T-helper 1 cell treated with Interleukin-12 subunit alpha and Interleukin-12 subunit beta and Interleukin-4 antibody, amounts not matched to agents 30 μg/mL and 1 μg/mL, for 36 hours (primary cell): ENCODE measurements at regions not wholly inside any gene's neighbourhood (a gene's known extent, or its start where the extent isn't known, plus 50 kb on each side); places are given as distances from the start of the nearest gene placed in this dataset.

Experiments
- H3K27ac Mint-ChIP-seq: one replicate; pipeline ENCODE4 v1.8.0; 2021; ENCODE audit warnings: mild to moderate bottlenecking, mixed read lengths
- H3K27me3 Mint-ChIP-seq: one replicate; pipeline ENCODE4 v1.8.0; 2021; ENCODE audit warnings: low read depth, mixed read lengths
- H3K36me3 Mint-ChIP-seq: one replicate; pipeline ENCODE4 v1.8.0; 2021; ENCODE audit warnings: low read depth, mixed read lengths
- H3K4me1 Mint-ChIP-seq: one replicate; pipeline ENCODE4 v1.8.0; 2021; ENCODE audit warnings: low read depth, mixed read lengths
- H3K4me3 Mint-ChIP-seq: one replicate; pipeline ENCODE4 v1.8.0; 2021; ENCODE audit warnings: mild to moderate bottlenecking, moderate library complexity, mixed read lengths
- H3K9me3 Mint-ChIP-seq: one replicate; pipeline ENCODE4 v1.8.0; 2021; ENCODE audit warnings: mixed read lengths

DNA sequence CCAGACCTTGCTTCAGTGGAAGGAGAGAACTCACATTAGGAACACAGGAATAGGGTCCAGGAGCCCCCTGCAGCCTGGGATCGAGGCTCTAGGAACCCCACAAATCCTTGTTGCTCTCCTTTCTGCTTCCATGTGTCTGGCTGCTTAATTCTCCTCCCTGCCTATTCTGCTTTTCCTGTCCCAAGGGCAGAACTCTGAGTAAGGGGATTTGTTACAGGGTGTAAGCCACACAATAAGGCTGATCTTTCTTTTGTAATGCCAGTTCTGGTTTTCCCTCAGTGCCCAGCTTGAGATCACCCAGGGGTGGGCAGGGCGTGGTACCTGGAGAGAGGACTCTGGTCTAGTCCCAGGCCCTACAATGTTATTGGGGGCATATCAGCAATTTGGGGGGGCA is 119.6 kb upstream of the MGAT5 start:
- H3K4me3 Mint-ChIP-seq = no peak overlapping the region
- H3K27ac Mint-ChIP-seq = no peak overlapping the region
- peaks cover 5% of the 10 kb centered on the region for H3K36me3 Mint-ChIP-seq
- no peaks in the 10 kb centered on the region for H3K9me3 Mint-ChIP-seq
- H3K27me3 Mint-ChIP-seq = no peaks in the 10 kb centered on the region
- H3K4me1 Mint-ChIP-seq = peaks cover 20% of the 10 kb centered on the region

DNA sequence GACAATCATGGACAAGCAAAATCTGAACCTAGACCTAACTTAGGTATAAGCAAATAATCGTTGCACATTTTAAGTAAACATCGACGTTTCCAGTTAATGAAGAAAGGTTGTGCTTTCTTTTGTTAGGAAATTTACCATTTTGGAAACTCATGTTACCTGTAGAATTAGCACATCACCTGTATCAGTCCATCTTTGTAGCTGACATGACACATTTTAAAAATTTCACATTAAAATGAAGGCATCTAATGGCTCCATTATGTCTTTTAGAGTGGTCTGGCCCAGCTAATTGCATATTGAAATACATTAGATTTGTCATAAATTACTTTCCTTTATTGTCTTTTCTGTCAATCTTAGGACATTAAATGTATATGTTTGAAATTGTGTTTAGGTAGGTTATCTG is 119.0 kb upstream of the MGAT5 start:
- peaks cover 20% of the 10 kb centered on the region for H3K4me1 Mint-ChIP-seq

DNA sequence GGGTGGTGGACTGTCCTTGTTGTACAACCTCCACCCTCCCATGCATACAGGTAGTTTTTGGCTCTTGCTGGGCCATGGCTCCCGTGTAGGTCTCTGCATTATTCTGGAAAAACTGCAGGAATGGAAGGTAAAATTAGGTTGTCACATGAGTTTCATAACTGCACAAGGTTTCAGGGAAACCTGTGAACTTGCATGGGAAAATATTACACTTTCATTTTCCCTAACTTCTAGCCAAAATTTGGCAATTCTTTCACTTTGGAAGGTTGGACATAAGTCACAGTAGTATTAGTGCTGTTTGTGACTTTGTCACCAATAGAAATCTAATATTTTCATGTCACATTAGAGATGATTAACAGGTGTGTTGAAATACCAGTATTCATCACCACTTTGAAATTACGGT is 118.1 kb upstream of the MGAT5 start:
- H3K36me3 Mint-ChIP-seq = peaks cover 5% of the 10 kb centered on the region
- H3K4me1 Mint-ChIP-seq = peaks cover 23% of the 10 kb centered on the region
- H3K27ac Mint-ChIP-seq = no peak overlapping the region
- no peaks in the 10 kb centered on the region for H3K27me3 Mint-ChIP-seq
- H3K9me3 Mint-ChIP-seq = no peaks in the 10 kb centered on the region
- H3K4me3 Mint-ChIP-seq = no peak overlapping the region

More for the DNA sequence above, 119.0 kb upstream of the MGAT5 start:
- Mint-ChIP-seq H3K36me3 (peaks cover 5% of the 10 kb centered on the region), H3K4me3 (no peak overlapping the region), H3K27me3 (no peaks in the 10 kb centered on the region), H3K9me3 (no peaks in the 10 kb centered on the region), H3K27ac (no peak overlapping the region)

DNA sequence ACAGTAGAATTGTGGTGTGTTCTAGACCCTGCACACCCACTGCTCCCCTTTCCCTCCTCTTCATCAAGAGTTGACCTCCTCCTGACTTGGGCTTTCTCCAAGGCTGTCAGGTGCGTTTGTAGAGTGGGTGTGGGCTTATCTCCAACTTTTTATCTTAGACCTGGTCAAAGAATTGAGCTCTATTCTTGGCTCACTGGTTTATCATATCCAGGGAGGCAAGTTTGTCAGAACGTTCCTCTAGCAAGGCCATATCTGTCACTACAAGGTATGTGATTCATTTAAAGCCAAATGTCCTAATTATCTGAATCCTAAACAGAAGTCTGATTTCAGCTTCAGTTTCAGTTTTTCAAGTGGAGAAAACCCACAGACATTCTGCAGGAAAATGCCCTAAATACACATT is 117.1 kb upstream of the MGAT5 start:
- no peak overlapping the region for H3K27ac Mint-ChIP-seq
- no peak overlapping the region for H3K4me3 Mint-ChIP-seq
- H3K36me3 Mint-ChIP-seq = peaks cover 5% of the 10 kb centered on the region
- peaks cover 26% of the 10 kb centered on the region for H3K4me1 Mint-ChIP-seq
- H3K9me3 Mint-ChIP-seq = no peaks in the 10 kb centered on the region
- no peaks in the 10 kb centered on the region for H3K27me3 Mint-ChIP-seq

- H3K4me3 Mint-ChIP-seq = no peak overlapping the region
- peaks cover 5% of the 10 kb centered on the region for H3K36me3 Mint-ChIP-seq
- peak overlapping the region; percentile 16 for H3K27ac Mint-ChIP-seq
- peaks cover 28% of the 10 kb centered on the region for H3K4me1 Mint-ChIP-seq
- no peaks in the 10 kb centered on the region for H3K9me3 Mint-ChIP-seq
- no peaks in the 10 kb centered on the region for H3K27me3 Mint-ChIP-seq
These were observed 116.7 kb upstream of the MGAT5 start for GRCh38 chr2:134137182-134137611.

GRCh38 chr2:134138115-134138514 is 115.8 kb upstream of the MGAT5 start:
- Mint-ChIP-seq H3K9me3 (no peaks in the 10 kb centered on the region), H3K27me3 (no peaks in the 10 kb centered on the region), H3K4me1 (peaks cover 27% of the 10 kb centered on the region), H3K27ac (no peak overlapping the region), H3K4me3 (no peak overlapping the region), H3K36me3 (peaks cover 5% of the 10 kb centered on the region)

GRCh38 chr2:134139611-134140010 is 114.3 kb upstream of the MGAT5 start:
- Mint-ChIP-seq H3K9me3 (no peaks in the 10 kb centered on the region), H3K4me3 (no peak overlapping the region), H3K27me3 (no peaks in the 10 kb centered on the region), H3K27ac (no peak overlapping the region), H3K36me3 (peaks cover 3% of the 10 kb centered on the region), H3K4me1 (peaks cover 31% of the 10 kb centered on the region)

DNA sequence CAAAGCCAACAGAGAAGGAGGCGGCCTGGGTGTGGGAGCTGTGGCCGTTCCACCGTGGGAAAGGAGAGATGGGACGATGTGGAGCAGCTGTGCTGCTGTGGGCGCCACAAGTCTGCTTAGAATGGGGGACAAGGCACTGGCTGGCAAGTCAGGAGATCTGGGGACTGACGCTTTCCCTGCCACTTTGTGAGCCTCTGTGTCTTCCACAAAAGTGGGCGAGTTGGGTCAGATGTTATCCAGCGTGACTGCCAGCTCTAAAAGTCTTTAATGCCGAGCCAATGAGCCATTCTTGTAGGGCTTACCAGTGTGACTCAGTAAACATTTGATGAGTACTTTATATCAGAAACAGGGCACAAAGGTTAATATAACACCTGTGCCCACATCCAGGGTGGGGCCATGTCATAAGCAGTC is 113.6 kb upstream of the MGAT5 start:
- H3K4me1 Mint-ChIP-seq = peaks cover 31% of the 10 kb centered on the region
- H3K27me3 Mint-ChIP-seq = no peaks in the 10 kb centered on the region
- H3K27ac Mint-ChIP-seq = no peak overlapping the region
- no peak overlapping the region for H3K4me3 Mint-ChIP-seq
- H3K36me3 Mint-ChIP-seq = peaks cover 3% of the 10 kb centered on the region
- no peaks in the 10 kb centered on the region for H3K9me3 Mint-ChIP-seq

- Mint-ChIP-seq H3K4me3 (no peak overlapping the region), H3K9me3 (no peaks in the 10 kb centered on the region), H3K36me3 (peaks cover under 1% of the 10 kb centered on the region), H3K27me3 (no peaks in the 10 kb centered on the region), H3K4me1 (peaks cover 28% of the 10 kb centered on the region), H3K27ac (no peak overlapping the region)
These were observed 112.1 kb upstream of the MGAT5 start for GRCh38 chr2:134141598-134142340.

DNA sequence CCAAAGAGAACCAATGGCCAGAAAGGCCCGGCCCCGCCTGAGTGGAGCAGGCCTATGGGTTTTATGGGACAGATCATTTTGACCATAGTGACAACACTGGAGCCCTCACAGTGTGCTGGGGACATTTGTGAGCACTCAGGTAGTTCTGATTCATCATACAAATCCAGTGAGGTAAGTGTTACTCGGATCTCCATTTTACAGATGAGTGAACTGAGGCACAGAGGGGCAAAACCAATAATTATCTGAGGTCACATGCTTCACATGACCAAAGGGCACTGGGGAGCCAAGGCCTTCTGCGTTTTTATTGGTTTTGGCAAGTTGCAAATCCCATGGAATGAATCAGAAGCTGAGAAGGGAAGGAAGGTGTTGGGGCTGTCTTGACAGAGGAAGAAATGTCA is 111.5 kb upstream of the MGAT5 start:
- Mint-ChIP-seq H3K4me3 (no peak overlapping the region), H3K4me1 (peaks cover 23% of the 10 kb centered on the region), H3K27ac (no peak overlapping the region), H3K36me3 (no peaks in the 10 kb centered on the region), H3K9me3 (no peaks in the 10 kb centered on the region), H3K27me3 (no peaks in the 10 kb centered on the region)

- peaks cover 21% of the 10 kb centered on the region for H3K4me1 Mint-ChIP-seq
- H3K36me3 Mint-ChIP-seq = no peaks in the 10 kb centered on the region
- H3K4me3 Mint-ChIP-seq = no peak overlapping the region
- H3K9me3 Mint-ChIP-seq = no peaks in the 10 kb centered on the region
- no peaks in the 10 kb centered on the region for H3K27me3 Mint-ChIP-seq
- no peak overlapping the region for H3K27ac Mint-ChIP-seq
These were observed 111.0 kb upstream of the MGAT5 start for GRCh38 chr2:134142903-134143302.

- Mint-ChIP-seq H3K27me3 (no peaks in the 10 kb centered on the region), H3K36me3 (no peaks in the 10 kb centered on the region), H3K27ac (no peak overlapping the region), H3K9me3 (no peaks in the 10 kb centered on the region), H3K4me3 (no peak overlapping the region), H3K4me1 (peaks cover 17% of the 10 kb centered on the region)
These were observed 110.3 kb upstream of the MGAT5 start for GRCh38 chr2:134143568-134143967.

GRCh38 chr2:134144081-134144596 is 109.7 kb upstream of the MGAT5 start:
- Mint-ChIP-seq H3K27me3 (no peaks in the 10 kb centered on the region), H3K4me3 (no peak overlapping the region), H3K27ac (no peak overlapping the region), H3K36me3 (no peaks in the 10 kb centered on the region), H3K4me1 (peaks cover 15% of the 10 kb centered on the region), H3K9me3 (no peaks in the 10 kb centered on the region)

DNA sequence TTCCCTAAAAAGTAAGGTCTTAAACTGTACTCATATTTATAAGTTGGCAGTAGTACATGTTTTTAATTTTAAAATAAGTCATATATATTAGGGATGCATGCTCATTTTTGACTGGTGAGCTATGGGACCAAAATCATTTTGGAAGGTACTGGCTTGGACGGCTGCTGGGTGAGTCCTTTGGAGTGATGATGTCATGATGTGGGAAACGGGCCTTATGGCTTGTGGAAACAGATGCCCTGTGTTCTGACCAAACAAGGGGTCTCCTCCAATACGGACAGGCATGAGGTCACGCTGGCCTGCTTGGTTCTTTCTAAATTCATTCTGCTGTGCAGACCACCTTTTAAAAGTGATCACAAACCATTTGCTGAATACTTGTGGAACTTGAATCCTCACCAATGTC is 109.2 kb upstream of the MGAT5 start:
- Mint-ChIP-seq H3K36me3 (no peaks in the 10 kb centered on the region), H3K4me3 (no peak overlapping the region), H3K27me3 (no peaks in the 10 kb centered on the region), H3K4me1 (peaks cover 15% of the 10 kb centered on the region), H3K27ac (no peak overlapping the region), H3K9me3 (no peaks in the 10 kb centered on the region)

DNA sequence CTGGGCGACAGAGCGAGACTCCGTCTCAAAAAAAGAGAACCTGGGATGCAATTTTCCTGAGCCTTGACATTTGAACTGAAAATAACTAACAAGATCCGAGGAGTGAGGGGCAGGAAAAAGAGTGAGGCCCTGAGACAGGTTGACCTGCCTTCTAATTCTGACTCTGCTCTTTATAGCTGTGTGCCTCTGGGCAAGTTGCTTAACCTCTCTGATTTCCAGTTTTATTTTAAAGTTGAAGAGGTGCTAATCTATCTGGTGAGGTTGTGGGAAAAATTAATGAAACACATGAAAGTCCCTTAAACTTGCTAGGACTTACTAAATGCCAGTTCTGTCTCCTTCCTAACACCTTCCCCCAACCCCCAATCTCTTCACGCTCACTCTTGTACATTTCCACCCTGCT is 108.4 kb upstream of the MGAT5 start:
- no peaks in the 10 kb centered on the region for H3K36me3 Mint-ChIP-seq
- peaks cover 13% of the 10 kb centered on the region for H3K4me1 Mint-ChIP-seq
- no peak overlapping the region for H3K27ac Mint-ChIP-seq
- H3K27me3 Mint-ChIP-seq = no peaks in the 10 kb centered on the region
- H3K9me3 Mint-ChIP-seq = no peaks in the 10 kb centered on the region
- no peak overlapping the region for H3K4me3 Mint-ChIP-seq
